Breast epithelium (tissue), 3 donors: ENCODE measurements at regions not wholly inside any gene's neighbourhood (a gene's known extent, or its start where the extent isn't known, plus 50 kb on each side); places are given as distances from the start of the nearest gene placed in this dataset.

Experiments
- CTCF ChIP-seq, 3 donors: fragments of 450-650 bp; IDR thresholded peaks; one replicate each; pipeline ENCODE4 v1.5.1; 2016 to 2017; ENCODE audit warnings: antibody characterized with exemption in 3 of 3, mild to moderate bottlenecking in 3 of 3, moderate library complexity in 3 of 3
- POLR2A ChIP-seq: fragments of 450-650 bp; IDR thresholded peaks from one replicate; pipeline ENCODE4 v1.6.1; 2016; ENCODE audit warnings: antibody characterized with exemption, mild to moderate bottlenecking, moderate library complexity

GRCh38 chr7:88391247-88391646 is 84.6 kb upstream of the STEAP4 start:
- no peak for TF ChIP-seq CTCF (IDR thresholded peaks at IDR 0.05)
- TF ChIP-seq POLR2A, result no peak
